ENCODE measurements at regions not wholly inside any gene's neighbourhood (a gene's known extent, or its start where the extent isn't known, plus 50 kb on each side); places are given as distances from the start of the nearest gene placed in this dataset.

- Histone ChIP-seq H3K4me1 (peaks cover 0 to 15% (median 0%) of the 10 kb centered on the region in 9 donors), H3K36me3 (no peaks in the 10 kb centered on the region), H3K9me3 (no peaks in the 10 kb centered on the region), H3K27me3 (no peaks in the 10 kb centered on the region), H3K4me3 (no peak overlapping the region), H3K27ac (no peak overlapping the region)
- intact Hi-C loops (cut with DNase I) = no loop called here
- ATAC-seq = no peak
- 80 to 81% methylated on average over 2 of the region's 2 CpGs for WGBS, 2 donors
- no peak for TF ChIP-seq CTCF (IDR thresholded peaks at IDR 0.05)
- DNase-seq = no peak
Measured at GRCh38 chr13:44064357-44064756, 184.7 kb downstream of the LACC1 start.

- Histone ChIP-seq H3K36me3 (no peaks in the 10 kb centered on the region), H3K9me3 (peaks cover 0 to 23% (median 0%) of the 10 kb centered on the region in 11 donors), H3K4me1 (peaks cover 0 to 5% (median 0%) of the 10 kb centered on the region in 9 donors), H3K27ac (no peak overlapping the region), H3K27me3 (no peaks in the 10 kb centered on the region), H3K4me3 (no peak overlapping the region)
- DNase-seq (no peak), ATAC-seq (no peak)
- intact Hi-C loops (cut with DNase I) = loop anchor here in 1 of 10 donors (5.0 kb wide), 1 partner anchor 34 kb away; no protein-coding TSS in a partner anchor
- 76 to 80% methylated on average over 3 of the region's 3 CpGs for WGBS, 2 donors
- TF ChIP-seq CTCF (IDR thresholded peaks at IDR 0.05) = peak in 3 of 9 donors; percentile 11 to 17 (median 11)
Measured at GRCh38 chr13:44068169-44068568, 188.5 kb downstream of the LACC1 start.

- DNase-seq (no peak), ATAC-seq (peak in 1 of 8 donors; percentile 41)
- WGBS, 2 donors = 29 to 30% methylated on average over 4 of the region's 4 CpGs
- TF ChIP-seq CTCF (IDR thresholded peaks at IDR 0.05) = no peak
- Histone ChIP-seq H3K27me3 (no peaks in the 10 kb centered on the region), H3K4me1 (peaks cover 0 to 5% (median 0%) of the 10 kb centered on the region in 9 donors), H3K36me3 (no peaks in the 10 kb centered on the region), H3K9me3 (peaks cover 0 to 24% (median 0%) of the 10 kb centered on the region in 11 donors), H3K27ac (no peak overlapping the region), H3K4me3 (no peak overlapping the region)
- intact Hi-C loops (cut with DNase I) = loop anchor here in 1 of 10 donors (5.0 kb wide), 1 partner anchor 34 kb away; no protein-coding TSS in a partner anchor
Measured at GRCh38 chr13:44068737-44069136, 189.0 kb downstream of the LACC1 start.

DNA sequence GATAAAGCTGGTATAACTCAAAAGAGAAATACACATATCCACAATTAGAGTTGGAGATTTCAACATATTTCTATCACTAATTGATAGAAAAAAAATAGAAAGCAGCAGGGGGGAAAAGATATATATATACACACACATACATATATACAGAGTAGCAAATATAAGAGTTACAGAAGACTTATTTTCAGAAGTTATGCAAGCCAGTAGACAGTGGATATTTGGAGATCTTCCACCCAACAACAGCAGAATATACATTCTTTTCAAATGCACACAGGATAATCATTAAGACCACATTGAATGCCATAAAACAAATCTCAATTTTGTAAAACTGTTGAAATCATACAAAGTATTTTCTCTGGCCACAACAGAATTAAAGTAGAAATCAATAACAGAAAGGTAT is 192.8 kb downstream of the LACC1 start:
- ATAC-seq = no peak
- intact Hi-C loops (cut with DNase I) = no loop called here
- Histone ChIP-seq H3K36me3 (no peaks in the 10 kb centered on the region), H3K27ac (no peak overlapping the region), H3K27me3 (no peaks in the 10 kb centered on the region), H3K4me3 (no peak overlapping the region), H3K4me1 (peaks cover 0 to 5% (median 0%) of the 10 kb centered on the region in 9 donors), H3K9me3 (peaks cover 0 to 24% (median 0%) of the 10 kb centered on the region in 11 donors)
- DNase-seq = no peak
- no peak for TF ChIP-seq CTCF (IDR thresholded peaks at IDR 0.05)
